ENCODE measurements at regions not wholly inside any gene's neighbourhood (a gene's known extent, or its start where the extent isn't known, plus 50 kb on each side); places are given as distances from the start of the nearest gene placed in this dataset.

DNA sequence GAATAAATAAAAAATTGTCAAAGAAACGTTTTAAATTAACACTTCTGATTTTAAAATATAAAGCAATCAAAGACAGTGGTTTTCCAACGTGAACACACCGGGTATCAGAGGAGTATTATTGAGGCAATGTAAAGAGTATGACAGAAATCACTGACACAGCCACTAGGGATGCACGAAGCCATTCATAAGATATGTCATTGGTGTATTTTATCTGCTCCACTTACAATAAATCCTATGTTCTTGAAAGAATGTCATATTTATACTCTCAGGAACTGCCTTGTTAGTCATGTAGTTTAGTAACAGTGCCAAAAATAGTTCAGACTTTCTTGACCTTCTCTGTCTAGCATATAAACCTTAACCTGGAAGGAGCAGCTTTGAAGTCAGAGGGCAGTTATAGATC lies 835.0 kb upstream of the NCAM2 start:
- H3K27me3 ChIP-seq (ENCODE audit: control insufficient read depth, insufficient read depth, low read length) = no peaks in the 10 kb centered on the region
- H3K4me3 ChIP-seq (ENCODE audit: low read depth in 2 of 2, low read length in 2 of 2) = no peak overlapping the region
- in situ Hi-C loops (cut with HindIII; ENCODE audit: low pct_unique_long_range_greater_than_20kb, low sequenced_read_pairs) = no loop called here
- ATAC-seq (no peak), DNase-seq (ENCODE audit: low read depth, low spot score) (no peak)
- intact Hi-C loops (cut with micrococcal nuclease; ENCODE audit: unreplicated experiment) = no loop called here
- no peaks in the 10 kb centered on the region for H3K36me3 ChIP-seq (ENCODE audit: control insufficient read depth, insufficient read depth, low read length)
- no peaks in the 10 kb centered on the region for H3K9me3 ChIP-seq (ENCODE audit: control insufficient read depth, insufficient read depth, low read depth, low read length)
- POLR2A ChIA-PET = no interaction called here
- CTCF ChIA-PET = no interaction called here
- no TSS peak for BruUV-seq (replicated peaks)
- H3K4me1 ChIP-seq (ENCODE audit: control insufficient read depth, insufficient read depth, low read length) = no peaks in the 10 kb centered on the region
- no peak overlapping the region for H3K27ac ChIP-seq (ENCODE audit: low read length)
- TF ChIP-seq CTCF (IDR thresholded peaks at IDR 0.05) = no peak
- no peak for TF ChIP-seq SIN3A (IDR thresholded peaks at IDR 0.05; ENCODE audit: borderline replicate concordance, insufficient read depth, low read depth, low read length)
- no peak for TF ChIP-seq POLR2AphosphoS5 (IDR thresholded peaks at IDR 0.05; ENCODE audit: low read depth, low read length)
- TF ChIP-seq, protein P1, sequence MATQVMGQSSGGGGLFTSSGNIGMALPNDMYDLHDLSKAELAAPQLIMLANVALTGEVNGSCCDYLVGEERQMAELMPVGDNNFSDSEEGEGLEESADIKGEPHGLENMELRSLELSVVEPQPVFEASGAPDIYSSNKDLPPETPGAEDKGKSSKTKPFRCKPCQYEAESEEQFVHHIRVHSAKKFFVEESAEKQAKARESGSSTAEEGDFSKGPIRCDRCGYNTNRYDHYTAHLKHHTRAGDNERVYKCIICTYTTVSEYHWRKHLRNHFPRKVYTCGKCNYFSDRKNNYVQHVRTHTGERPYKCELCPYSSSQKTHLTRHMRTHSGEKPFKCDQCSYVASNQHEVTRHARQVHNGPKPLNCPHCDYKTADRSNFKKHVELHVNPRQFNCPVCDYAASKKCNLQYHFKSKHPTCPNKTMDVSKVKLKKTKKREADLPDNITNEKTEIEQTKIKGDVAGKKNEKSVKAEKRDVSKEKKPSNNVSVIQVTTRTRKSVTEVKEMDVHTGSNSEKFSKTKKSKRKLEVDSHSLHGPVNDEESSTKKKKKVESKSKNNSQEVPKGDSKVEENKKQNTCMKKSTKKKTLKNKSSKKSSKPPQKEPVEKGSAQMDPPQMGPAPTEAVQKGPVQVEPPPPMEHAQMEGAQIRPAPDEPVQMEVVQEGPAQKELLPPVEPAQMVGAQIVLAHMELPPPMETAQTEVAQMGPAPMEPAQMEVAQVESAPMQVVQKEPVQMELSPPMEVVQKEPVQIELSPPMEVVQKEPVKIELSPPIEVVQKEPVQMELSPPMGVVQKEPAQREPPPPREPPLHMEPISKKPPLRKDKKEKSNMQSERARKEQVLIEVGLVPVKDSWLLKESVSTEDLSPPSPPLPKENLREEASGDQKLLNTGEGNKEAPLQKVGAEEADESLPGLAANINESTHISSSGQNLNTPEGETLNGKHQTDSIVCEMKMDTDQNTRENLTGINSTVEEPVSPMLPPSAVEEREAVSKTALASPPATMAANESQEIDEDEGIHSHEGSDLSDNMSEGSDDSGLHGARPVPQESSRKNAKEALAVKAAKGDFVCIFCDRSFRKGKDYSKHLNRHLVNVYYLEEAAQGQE (IDR thresholded peaks at IDR 0.05; ENCODE audit: insufficient read depth in 1 of 2, low read depth in 2 of 2, low read length in 1 of 2) = no peak
- TF ChIP-seq TCF7L2 (IDR thresholded peaks at IDR 0.05; ENCODE audit: low read depth, low read length) = no peak

DNA sequence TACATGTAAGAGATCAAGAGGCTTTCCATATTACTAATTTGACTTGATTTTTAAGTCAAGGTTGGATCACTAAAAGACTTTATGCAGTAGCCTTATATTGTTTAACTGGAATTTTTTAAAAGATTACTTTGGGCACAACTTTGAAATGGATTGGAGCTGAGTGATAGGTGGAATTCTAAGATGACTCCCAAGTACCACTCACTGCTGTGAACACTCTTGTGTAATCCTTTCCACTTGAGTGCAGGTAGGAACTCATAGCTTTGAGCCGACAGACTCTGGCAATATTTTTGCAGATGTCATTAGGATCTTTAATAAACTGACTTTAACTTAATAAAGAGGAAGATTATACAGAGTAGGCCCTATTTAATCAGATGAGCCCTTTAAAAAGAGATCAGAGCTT lies 831.1 kb upstream of the NCAM2 start:
- H3K9me3 ChIP-seq (ENCODE audit: control insufficient read depth, insufficient read depth, low read depth, low read length) = no peaks in the 10 kb centered on the region
- TF ChIP-seq TCF7L2 (IDR thresholded peaks at IDR 0.05; ENCODE audit: low read depth, low read length) (no peak), POLR2AphosphoS5 (IDR thresholded peaks at IDR 0.05; ENCODE audit: low read depth, low read length) (no peak), SIN3A (IDR thresholded peaks at IDR 0.05; ENCODE audit: borderline replicate concordance, insufficient read depth, low read depth, low read length) (no peak), CTCF (IDR thresholded peaks at IDR 0.05) (no peak)
- TF ChIP-seq, protein P1 (IDR thresholded peaks at IDR 0.05; ENCODE audit: insufficient read depth in 1 of 2, low read depth in 2 of 2, low read length in 1 of 2) = no peak
- H3K27ac ChIP-seq (ENCODE audit: low read length) = no peak overlapping the region
- no TSS peak for BruUV-seq (replicated peaks)
- H3K27me3 ChIP-seq (ENCODE audit: control insufficient read depth, insufficient read depth, low read length) = no peaks in the 10 kb centered on the region
- intact Hi-C loops (cut with micrococcal nuclease; ENCODE audit: unreplicated experiment) (no loop called here), in situ Hi-C loops (cut with HindIII; ENCODE audit: low pct_unique_long_range_greater_than_20kb, low sequenced_read_pairs) (no loop called here)
- H3K4me3 ChIP-seq (ENCODE audit: low read depth in 2 of 2, low read length in 2 of 2) = no peak overlapping the region
- CTCF ChIA-PET = no interaction called here
- H3K4me1 ChIP-seq (ENCODE audit: control insufficient read depth, insufficient read depth, low read length) = no peaks in the 10 kb centered on the region
- DNase-seq (ENCODE audit: low read depth, low spot score) (no peak), ATAC-seq (no peak)
- POLR2A ChIA-PET = no interaction called here
- H3K36me3 ChIP-seq (ENCODE audit: control insufficient read depth, insufficient read depth, low read length) = no peaks in the 10 kb centered on the region
